GM18858 (cell line): ENCODE measurements at regions not wholly inside any gene's neighbourhood (a gene's known extent, or its start where the extent isn't known, plus 50 kb on each side); places are given as distances from the start of the nearest gene placed in this dataset.
"Not testable (repeated sequence)": the region's sequence is repeated elsewhere in the genome, so short reads cannot be mapped to it uniquely, and the experiment has no call there.

Source experiments
- ATAC-seq: cut with Tn5 transposase; IDR thresholded peaks from one replicate; pipeline ENCODE4 v1.9.1; 2021; ENCODE audit not compliant: unreplicated experiment

GRCh38 chrX:41034902-41035301, 50.3 kb upstream of the USP9X start:
- ATAC-seq: not testable (repeated sequence)
